Activated T-cell treated with anti-CD3 and anti-CD28 coated beads, Interleukin-2, amount 50 U/mL, for 1 hour (primary cell): ENCODE measurements at regions not wholly inside any gene's neighbourhood (a gene's known extent, or its start where the extent isn't known, plus 50 kb on each side); places are given as distances from the start of the nearest gene placed in this dataset.
"Not testable (repeated sequence)": the region's sequence is repeated elsewhere in the genome, so short reads cannot be mapped to it uniquely, and the experiment has no call there.

Experiments
- DNase-seq: peaks from one replicate; pipeline ENCODE4 v3.0.0-alpha.2; 2020

DNA sequence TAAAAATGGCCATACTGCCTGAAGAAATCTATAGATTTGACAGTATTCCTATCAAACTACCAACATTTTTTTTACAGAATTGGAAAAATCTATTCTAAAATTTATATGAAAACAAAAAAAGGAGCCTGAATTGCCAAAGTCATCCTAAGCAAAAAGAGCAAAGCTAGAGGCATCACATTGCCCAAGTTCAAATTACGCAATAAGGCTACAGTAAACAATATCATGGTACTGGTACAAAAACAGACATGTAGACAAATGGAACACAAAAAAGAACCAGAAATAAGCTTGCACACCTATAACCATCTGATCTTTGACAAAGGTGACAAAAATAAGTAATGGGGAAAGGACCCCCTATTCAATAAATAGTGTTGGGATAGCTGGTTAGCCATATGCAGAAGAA is 50.2 kb upstream of the THSD7B start:
- DNase-seq: no peak

DNA sequence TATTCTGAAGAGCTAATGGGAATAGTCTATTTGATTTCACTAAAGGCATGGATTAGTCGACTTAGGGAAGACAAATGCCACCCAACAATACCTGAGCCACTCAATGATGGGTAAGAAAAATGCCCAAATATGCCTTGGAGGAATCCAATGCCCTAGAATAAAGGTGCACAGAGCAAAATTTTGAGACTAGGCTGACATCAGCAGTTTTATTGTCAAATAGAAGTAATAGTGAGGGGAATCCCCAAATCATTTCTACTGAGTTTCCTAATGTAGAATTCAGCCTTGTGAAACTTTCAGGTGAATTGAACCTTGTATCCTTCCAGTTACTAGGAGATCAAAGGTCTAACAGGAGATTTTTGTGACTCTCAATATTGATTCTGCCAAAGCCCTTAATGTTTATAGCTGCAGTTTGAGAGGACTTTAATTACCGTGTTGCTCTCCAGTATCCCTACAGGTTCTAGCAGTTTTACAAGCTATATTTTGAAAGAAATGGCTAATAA is 50.8 kb upstream of the THSD7B start:
- no peak for DNase-seq

GRCh38 chr2:136713739-136714138 is 51.6 kb upstream of the THSD7B start:
- DNase-seq: no peak

DNA sequence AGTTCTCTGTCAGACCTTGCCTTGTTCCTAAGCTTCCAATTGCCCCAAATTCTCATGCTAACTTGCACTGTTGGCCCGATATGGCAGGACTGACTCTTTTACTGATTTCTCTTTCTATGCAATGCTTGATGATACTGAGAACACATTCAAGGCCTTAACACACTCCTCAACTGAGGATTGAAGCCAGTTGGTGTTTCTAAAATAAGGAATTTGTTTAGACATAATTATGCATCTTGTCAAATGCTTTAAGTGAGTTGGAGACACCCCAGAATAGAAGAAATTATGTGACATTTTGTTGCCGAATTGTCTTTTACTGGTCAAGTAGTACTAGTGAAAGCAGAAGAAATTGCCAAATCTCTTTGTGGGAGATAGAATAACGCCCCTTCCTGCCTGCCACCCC is 60.0 kb upstream of the THSD7B start:
- DNase-seq: no peak

DNA sequence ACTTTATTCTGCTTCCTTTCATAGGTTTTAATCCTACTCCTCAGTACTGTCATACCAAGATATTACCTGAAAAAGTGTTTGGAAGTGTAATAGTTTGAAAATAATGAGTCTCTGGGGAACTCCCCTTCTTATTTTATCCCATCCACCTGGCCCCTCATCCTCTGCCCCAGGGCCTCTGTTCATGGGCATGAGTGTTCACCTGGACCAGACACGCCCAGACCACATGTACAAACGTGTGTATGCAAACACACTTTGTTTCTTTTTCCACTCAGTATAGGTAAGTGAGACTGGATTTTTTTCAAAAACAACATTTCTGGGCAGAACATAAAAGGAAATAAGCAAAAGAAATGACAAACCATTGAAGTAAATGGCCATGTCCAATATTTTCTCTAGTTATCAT is 62.1 kb upstream of the THSD7B start:
- no peak for DNase-seq

DNA sequence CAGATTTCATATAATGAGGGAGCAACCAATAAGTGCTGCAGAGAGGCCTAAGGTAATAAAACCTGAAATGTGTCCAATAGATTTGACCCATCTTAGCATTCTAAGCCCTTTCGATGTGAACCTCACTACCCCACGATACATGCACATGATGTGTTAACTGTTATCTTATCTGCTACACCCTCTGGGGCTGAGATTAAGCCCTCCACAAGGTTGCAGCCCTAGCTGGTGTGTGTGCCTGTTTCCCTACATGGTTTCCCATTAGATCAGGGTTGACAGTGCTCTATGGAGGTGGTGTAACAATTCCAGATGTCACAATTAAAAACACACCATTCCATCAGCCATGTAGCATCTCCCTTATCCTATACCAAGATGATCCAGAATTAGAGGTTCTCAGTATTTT is 68.9 kb upstream of the THSD7B start:
- no peak for DNase-seq

- DNase-seq: no peak
These were observed 71.4 kb upstream of the THSD7B start for GRCh38 chr2:136693966-136694365.

DNA sequence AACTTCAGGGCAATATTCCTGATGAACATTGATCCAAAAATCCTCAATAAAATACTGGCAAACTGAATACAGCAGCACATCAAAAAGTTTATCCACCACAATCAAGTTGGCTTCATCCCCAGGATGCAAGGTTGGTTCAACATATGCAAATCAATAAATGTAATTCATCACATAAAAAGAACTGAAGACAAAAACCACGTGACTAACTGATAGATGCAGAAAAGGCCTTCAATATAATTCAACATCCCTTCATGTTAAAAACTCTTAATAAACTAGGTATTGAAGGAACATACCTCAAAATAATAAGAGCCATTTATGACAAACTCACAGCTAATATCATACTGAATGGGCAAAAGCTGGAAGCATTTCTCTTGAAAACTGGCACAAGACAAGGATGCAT is 85.3 kb upstream of the THSD7B start:
- not testable (repeated sequence) for DNase-seq

DNA sequence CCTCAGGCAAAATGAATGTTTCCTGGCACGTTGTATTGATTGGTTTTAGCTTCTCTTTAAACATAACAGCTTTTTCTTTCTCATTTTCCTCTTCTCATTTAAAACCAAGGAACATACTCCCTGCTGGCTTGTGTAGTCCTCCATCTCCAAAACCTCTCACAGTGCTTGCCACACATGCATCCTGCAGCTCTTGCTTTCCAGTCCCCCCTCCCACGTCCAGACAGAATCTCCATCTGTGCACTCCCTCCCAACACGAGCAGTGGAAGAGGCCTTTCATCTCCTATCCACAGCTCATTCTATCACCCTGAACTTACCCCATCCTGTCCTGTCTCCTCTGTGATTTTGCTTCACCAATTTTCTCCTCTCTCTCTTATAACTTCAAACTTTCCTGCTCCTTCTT is 99.6 kb upstream of the THSD7B start:
- DNase-seq: no peak

DNA sequence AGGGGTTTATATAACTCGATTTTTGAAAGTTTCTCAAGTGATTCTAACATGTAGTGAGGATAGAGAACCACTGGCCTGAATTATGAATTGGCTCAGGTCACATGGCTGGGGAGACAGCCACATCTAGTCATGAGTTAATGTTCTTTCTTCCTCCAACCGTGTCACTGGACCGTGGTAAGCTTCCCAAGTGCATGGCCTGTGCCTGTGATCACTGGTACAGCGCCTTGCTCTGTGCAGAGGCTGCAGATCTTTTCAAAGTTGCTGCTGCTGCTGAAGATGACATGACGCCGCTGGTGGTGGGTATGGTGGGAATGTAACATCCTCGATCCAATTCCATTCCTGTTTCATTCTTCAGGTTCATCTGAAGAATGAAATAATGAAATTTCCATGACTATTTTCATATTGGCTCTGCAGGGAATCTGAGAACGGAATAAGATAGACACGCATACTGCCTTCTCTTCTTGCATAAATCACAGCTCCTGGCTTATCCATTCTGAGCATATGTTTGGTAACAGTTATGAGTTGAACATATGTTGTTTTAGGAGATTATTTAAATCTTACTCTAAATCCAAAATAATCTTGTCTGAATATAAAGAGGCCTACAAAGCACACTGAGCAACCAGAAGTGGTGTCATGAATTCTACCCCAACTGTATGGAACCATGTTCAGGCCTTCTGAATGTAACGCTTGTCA is 100.5 kb upstream of the THSD7B start:
- no peak for DNase-seq

GRCh38 chr2:136658201-136658600 is 107.1 kb upstream of the THSD7B start:
- DNase-seq: no peak

- no peak for DNase-seq
These were observed 111.5 kb upstream of the THSD7B start for GRCh38 chr2:136653861-136654260.

GRCh38 chr2:136651456-136652010 is 113.8 kb upstream of the THSD7B start:
- DNase-seq: no peak

- no peak for DNase-seq
These were observed 118.3 kb upstream of the THSD7B start for GRCh38 chr2:136647039-136647438.

- no peak for DNase-seq
These were observed 120.0 kb upstream of the THSD7B start for GRCh38 chr2:136645236-136645828.

- no peak for DNase-seq
These were observed 125.7 kb upstream of the THSD7B start for GRCh38 chr2:136639651-136640050.

DNA sequence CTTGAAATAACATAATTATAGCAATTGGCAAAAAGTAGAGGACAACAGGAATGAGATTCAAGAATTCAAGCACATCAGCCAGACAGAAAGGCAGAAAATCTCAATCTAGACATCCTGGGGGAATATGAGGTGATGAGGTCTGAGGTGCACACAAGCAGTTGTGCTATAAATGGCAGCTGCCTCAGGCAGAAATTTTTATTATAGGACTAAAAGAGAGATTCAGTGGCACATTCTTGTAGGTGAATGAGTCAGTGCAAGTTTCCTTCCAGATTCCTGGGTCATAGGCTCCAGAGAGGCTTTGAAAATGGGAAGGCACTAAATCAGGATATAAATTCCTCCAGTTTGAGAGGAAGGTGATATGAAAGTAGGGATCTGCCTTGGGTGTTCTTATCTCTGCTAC is 127.2 kb upstream of the THSD7B start:
- DNase-seq: no peak

DNA sequence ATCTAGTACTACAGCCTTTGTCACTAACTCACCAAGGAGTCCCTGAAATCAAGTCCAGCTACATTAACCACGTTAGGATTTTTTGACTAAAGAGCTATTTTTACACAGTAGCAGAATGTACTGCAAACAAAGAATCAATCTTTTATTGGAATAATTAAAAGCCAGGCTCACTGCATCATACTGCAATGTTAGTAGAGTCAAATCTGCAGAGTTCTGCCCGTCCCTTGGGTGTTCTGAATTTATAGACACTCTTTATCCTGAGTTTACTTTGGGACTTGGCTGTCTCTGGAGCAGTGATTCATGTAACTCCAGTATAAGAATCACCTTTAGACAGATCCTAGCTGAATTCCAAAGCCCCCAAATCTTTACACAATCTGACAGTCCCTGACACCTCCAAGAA is 127.9 kb upstream of the THSD7B start:
- no peak for DNase-seq

GRCh38 chr2:136628490-136628889 is 136.9 kb upstream of the THSD7B start:
- no peak for DNase-seq

GRCh38 chr2:136613096-136613495 is 152.2 kb upstream of the THSD7B start:
- DNase-seq: no peak

GRCh38 chr2:136612079-136612478 is 153.3 kb upstream of the THSD7B start:
- DNase-seq: no peak

GRCh38 chr2:136611451-136611850 is 153.9 kb upstream of the THSD7B start:
- no peak for DNase-seq

- DNase-seq: no peak
These were observed 182.6 kb upstream of the THSD7B start for GRCh38 chr2:136582628-136583205.

DNA sequence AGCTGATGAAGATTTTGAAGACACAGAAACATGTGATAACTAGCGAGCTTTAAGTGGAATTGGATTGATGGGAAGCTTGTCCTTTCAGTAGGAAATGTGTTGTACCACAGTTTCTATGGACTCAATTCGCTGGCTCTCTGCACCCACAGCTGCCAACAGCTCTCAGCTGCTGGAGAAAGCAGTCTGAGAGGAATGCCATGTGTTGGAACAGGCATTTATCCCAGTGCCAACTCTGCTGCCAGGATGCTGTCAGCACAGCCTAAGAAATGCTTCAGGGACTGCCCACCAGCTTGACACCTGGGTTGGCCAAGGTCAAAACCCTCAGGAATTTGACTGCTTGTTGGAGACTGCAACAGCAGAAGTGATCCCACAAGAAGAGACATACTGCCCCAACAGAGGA is 193.0 kb upstream of the THSD7B start:
- no peak for DNase-seq
